Ishikawa (cell line): ENCODE measurements at regions not wholly inside any gene's neighbourhood (a gene's known extent, or its start where the extent isn't known, plus 50 kb on each side); places are given as distances from the start of the nearest gene placed in this dataset.

ENCODE experiments used
- CEBPB ChIP-seq: IDR thresholded peaks from 2 replicates; pipeline ENCODE4 v1.6.1; 2012
- CREB1 ChIP-seq: IDR thresholded peaks from 2 replicates; pipeline ENCODE4 v1.6.1; 2012; ENCODE audit warnings: low read depth
- EGR1 ChIP-seq: IDR thresholded peaks from 2 replicates; pipeline ENCODE4 v1.6.1; 2012
- EP300 ChIP-seq: IDR thresholded peaks from 2 replicates; pipeline ENCODE4 v1.6.1; 2012; ENCODE audit warnings: borderline replicate concordance
- FOXM1 ChIP-seq: IDR thresholded peaks from 2 replicates; pipeline ENCODE4 v1.6.1; 2012; ENCODE audit warnings: low read depth, borderline replicate concordance
- MAX ChIP-seq: IDR thresholded peaks from 2 replicates; pipeline ENCODE4 v1.6.1; 2012
- NFIC ChIP-seq: IDR thresholded peaks from 2 replicates; pipeline ENCODE4 v1.6.1; 2012
- RAD21 ChIP-seq: IDR thresholded peaks from 2 replicates; pipeline ENCODE4 v1.6.1; 2012; ENCODE audit warnings: low read depth
- REST ChIP-seq: IDR thresholded peaks from 2 replicates; pipeline ENCODE4 v1.6.1; 2012; ENCODE audit warnings: low read depth, mild to moderate bottlenecking
- TAF1 ChIP-seq: IDR thresholded peaks from 2 replicates; pipeline ENCODE4 v1.6.1; 2012; ENCODE audit warnings: low read depth, mild to moderate bottlenecking
- TCF12 ChIP-seq: IDR thresholded peaks from 2 replicates; pipeline ENCODE4 v1.6.1; 2012; ENCODE audit warnings: low read depth
- TEAD4 ChIP-seq: IDR thresholded peaks from 2 replicates; pipeline ENCODE4 v1.6.1; 2012
- USF1 ChIP-seq: IDR thresholded peaks from 2 replicates; pipeline ENCODE4 v1.6.1; 2012
- YY1 ChIP-seq: IDR thresholded peaks from 2 replicates; pipeline ENCODE4 v1.6.1; 2012; ENCODE audit warnings: low read depth
- ZBTB7A ChIP-seq: IDR thresholded peaks from 2 replicates; pipeline ENCODE4 v1.6.1; 2012; ENCODE audit warnings: low read depth

- no peak for TF ChIP-seq ZBTB7A
- TF ChIP-seq TAF1: no peak
- TF ChIP-seq CEBPB: no peak
- TF ChIP-seq YY1: no peak
- no peak for TF ChIP-seq MAX
- no peak for TF ChIP-seq FOXM1
- TF ChIP-seq USF1: no peak
- no peak for TF ChIP-seq REST
- no peak for TF ChIP-seq NFIC
- no peak for TF ChIP-seq TCF12
- TF ChIP-seq RAD21: no peak
- TF ChIP-seq TEAD4: no peak
- TF ChIP-seq EP300: no peak
- TF ChIP-seq EGR1: no peak
- no peak for TF ChIP-seq CREB1
Measured at GRCh38 chr4:52269761-52270160, 218.7 kb downstream of the SPATA18 start.

- TF ChIP-seq EP300 (no peak), REST (no peak), YY1 (no peak), RAD21 (no peak), ZBTB7A (no peak), TCF12 (no peak), MAX (no peak), FOXM1 (no peak), TEAD4 (no peak), USF1 (no peak), NFIC (no peak), EGR1 (no peak), TAF1 (no peak), CREB1 (no peak), CEBPB (no peak)
Measured at GRCh38 chr4:52273885-52274284, 222.8 kb downstream of the SPATA18 start.

GRCh38 chr4:52288212-52288855, 237.2 kb downstream of the SPATA18 start:
- TF ChIP-seq ZBTB7A (no peak), EGR1 (no peak), FOXM1 (no peak), RAD21 (no peak), TEAD4 (no peak), REST (no peak), USF1 (no peak), TAF1 (no peak), TCF12 (no peak), YY1 (no peak), EP300 (no peak), CREB1 (no peak), CEBPB (no peak)

- TF ChIP-seq MAX: no peak
- TF ChIP-seq USF1: no peak
- no peak for TF ChIP-seq TAF1
- no peak for TF ChIP-seq RAD21
- TF ChIP-seq TCF12: no peak
- TF ChIP-seq NFIC: no peak
- TF ChIP-seq CREB1: no peak
- no peak for TF ChIP-seq EP300
- TF ChIP-seq EGR1: no peak
- no peak for TF ChIP-seq FOXM1
- no peak for TF ChIP-seq ZBTB7A
Measured at GRCh38 chr4:52290466-52290865, 239.4 kb downstream of the SPATA18 start.
